Upper lobe of left lung (tissue), 4 donors: ENCODE measurements at regions not wholly inside any gene's neighbourhood (a gene's known extent, or its start where the extent isn't known, plus 50 kb on each side); places are given as distances from the start of the nearest gene placed in this dataset.

ENCODE experiments used
- CTCF ChIP-seq, 6 experiments: fragments of 450-650 bp in 4 of 6; fragments of 200-600 bp in 2 of 6; sonication (generic) in 2 of 6; IDR thresholded peaks; one replicate each; pipeline ENCODE4 v1.5.1; 2016 to 2019; ENCODE audit warnings: antibody characterized with exemption in 6 of 6
- POLR2A ChIP-seq, 4 donors: fragments of 450-650 bp; IDR thresholded peaks; one replicate each; pipeline ENCODE4 v1.5.1; 2016 to 2017; ENCODE audit warnings: antibody characterized with exemption in 4 of 4, mild to moderate bottlenecking in 2 of 4

- TF ChIP-seq CTCF (IDR thresholded peaks at IDR 0.05): no peak
- TF ChIP-seq POLR2A (IDR thresholded peaks at IDR 0.05): no peak
These were observed 227.8 kb downstream of the KDR start for GRCh38 chr4:54897590-54897989.
